ENCODE measurements at regions not wholly inside any gene's neighbourhood (a gene's known extent, or its start where the extent isn't known, plus 50 kb on each side); places are given as distances from the start of the nearest gene placed in this dataset.

DNA sequence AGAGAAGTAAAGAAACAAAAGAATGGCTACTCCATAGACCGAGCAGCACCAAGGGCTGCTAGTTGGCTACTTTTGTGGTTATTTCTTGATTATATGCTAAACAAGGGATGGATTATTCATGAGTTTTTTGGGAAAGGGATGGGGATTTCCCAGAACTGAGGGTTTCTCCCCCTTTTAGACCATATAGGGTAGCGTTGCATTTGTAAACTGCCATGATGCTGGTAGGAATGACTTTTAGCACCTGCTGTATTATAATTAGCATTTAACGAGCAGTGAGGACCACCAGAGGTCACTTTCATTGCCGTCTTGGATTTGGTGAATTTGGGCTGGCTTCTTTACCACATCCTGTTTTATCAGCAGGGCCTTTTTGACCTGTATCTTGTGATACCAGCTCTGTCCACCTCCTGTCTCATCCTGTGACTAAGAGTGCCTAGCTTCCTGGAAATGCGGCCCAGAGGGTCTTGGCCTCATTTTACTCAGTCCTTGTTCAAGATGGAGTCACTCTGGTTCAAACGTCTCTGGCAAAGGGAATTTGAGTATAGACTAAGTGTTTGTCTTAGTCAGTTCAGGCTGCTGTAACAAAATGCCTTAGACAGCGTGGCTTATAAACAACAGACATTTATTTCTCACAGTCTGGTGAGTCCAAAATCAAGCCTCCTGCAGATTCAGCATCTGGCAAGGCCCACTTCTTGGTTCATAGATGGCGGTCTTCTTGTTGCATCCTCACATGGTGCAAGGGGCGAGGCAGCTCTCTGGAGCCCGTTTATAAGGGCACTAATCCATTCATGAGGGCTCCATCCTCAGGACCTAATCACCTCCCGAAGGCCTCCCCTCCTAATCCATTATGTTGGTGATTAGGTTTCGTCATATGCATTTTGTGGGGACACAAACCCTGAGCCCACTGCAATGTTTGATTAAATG lies 348.3 kb upstream of the SFSWAP start:
- no peak for TF ChIP-seq POLR2A (IDR thresholded peaks at IDR 0.05)
- no peak for TF ChIP-seq CTCF (IDR thresholded peaks at IDR 0.05)
